Skeletal muscle satellite cell (primary cell): ENCODE measurements at regions not wholly inside any gene's neighbourhood (a gene's known extent, or its start where the extent isn't known, plus 50 kb on each side); places are given as distances from the start of the nearest gene placed in this dataset.

ENCODE experiments used
- H3K27me3 ChIP-seq: 2 replicates; pipeline ENCODE4 v1.7.0; 2013; ENCODE audit warnings: low read length; ENCODE audit not compliant: control insufficient read depth, insufficient read depth
- H3K36me3 ChIP-seq: 2 replicates; pipeline ENCODE4 v1.7.0; 2013; ENCODE audit warnings: mild to moderate bottlenecking, control low read depth, low read length; ENCODE audit not compliant: insufficient read depth
- H3K4me1 ChIP-seq: 2 replicates; pipeline ENCODE4 v1.7.0; 2013; ENCODE audit warnings: low read length; ENCODE audit not compliant: control insufficient read depth, insufficient read depth
- H3K4me2 ChIP-seq: 2 replicates; pipeline ENCODE4 v1.7.0; 2013; ENCODE audit warnings: mild to moderate bottlenecking, low read length
- H3K4me3 ChIP-seq: 2 replicates; pipeline ENCODE4 v1.7.0; 2013; ENCODE audit warnings: low read length
- H3K9ac ChIP-seq: 2 replicates; pipeline ENCODE4 v1.7.0; 2013; ENCODE audit warnings: mild to moderate bottlenecking, low read depth, low read length, moderate library complexity
- H3K9me3 ChIP-seq: replicated peaks from 2 replicates; pipeline ENCODE4 v1.7.0; 2013; ENCODE audit warnings: mild to moderate bottlenecking, control low read depth, low read length

DNA sequence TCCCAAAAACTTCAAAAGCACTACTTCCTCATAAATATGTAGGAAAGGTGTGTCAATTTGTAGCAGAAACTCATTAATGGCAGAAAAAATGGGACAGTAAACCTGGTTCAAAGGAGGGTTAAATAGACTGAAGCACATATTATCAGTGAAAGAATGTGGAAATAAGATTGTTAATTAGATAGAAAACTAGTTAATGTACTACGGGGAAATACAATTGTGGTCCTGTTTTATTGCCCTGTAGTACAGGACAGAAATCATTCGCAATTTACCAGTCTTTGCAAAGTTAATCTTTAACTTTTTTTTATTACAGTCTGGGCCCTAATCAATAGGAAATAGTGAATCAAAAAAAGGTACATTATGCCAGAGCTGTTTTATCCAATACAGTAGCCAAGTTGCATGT is 82.0 kb upstream of the PAK5 start:
- no peak overlapping the region for H3K4me2 ChIP-seq
- H3K4me3 ChIP-seq = no peak overlapping the region

DNA sequence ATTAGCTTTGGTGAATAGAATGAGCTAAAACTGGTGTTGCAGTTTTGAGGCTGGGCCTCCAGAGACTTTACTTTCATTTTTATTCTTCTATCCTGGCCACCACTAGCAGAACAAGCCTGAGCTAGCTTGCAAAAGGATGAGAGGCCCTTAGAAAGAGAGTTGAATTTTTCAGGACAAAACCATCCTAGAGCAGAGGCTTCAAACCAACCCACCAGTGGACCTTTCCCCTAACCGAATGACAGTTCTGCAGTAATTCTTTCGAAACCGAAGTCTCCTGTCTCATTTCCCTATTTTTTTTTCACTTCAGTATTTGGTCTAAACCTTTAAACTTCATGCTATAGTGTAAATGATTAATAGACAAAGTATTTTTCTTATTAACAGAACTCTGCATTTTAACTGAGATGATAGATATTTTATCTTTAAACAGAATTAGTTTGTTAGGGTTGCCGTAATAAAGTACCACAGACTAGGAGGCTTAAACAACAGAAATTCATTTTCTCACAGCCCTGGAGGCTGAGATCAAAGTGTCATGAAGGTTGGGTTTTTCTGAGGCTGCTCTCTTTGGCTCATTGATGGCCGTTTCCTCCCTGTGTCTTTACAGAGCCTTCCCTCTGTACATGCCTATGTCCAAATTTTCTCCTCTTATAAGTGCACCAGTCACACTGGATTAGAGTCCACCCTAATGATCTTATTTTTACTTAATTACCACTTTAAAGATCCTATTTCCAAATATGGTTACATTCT is 80.6 kb upstream of the PAK5 start:
- H3K36me3 ChIP-seq = no peaks in the 10 kb centered on the region
- H3K27me3 ChIP-seq = peaks cover 9% of the 10 kb centered on the region
- no peaks in the 10 kb centered on the region for H3K4me1 ChIP-seq
- no peak overlapping the region for H3K4me3 ChIP-seq
- H3K4me2 ChIP-seq = no peak overlapping the region
- no peak overlapping the region for H3K9ac ChIP-seq
- no peaks in the 10 kb centered on the region for H3K9me3 ChIP-seq

More for the DNA sequence above, 82.0 kb upstream of the PAK5 start:
- Histone ChIP-seq H3K9me3 (no peaks in the 10 kb centered on the region), H3K9ac (no peak overlapping the region), H3K4me1 (no peaks in the 10 kb centered on the region), H3K36me3 (no peaks in the 10 kb centered on the region), H3K27me3 (peaks cover 9% of the 10 kb centered on the region)

DNA sequence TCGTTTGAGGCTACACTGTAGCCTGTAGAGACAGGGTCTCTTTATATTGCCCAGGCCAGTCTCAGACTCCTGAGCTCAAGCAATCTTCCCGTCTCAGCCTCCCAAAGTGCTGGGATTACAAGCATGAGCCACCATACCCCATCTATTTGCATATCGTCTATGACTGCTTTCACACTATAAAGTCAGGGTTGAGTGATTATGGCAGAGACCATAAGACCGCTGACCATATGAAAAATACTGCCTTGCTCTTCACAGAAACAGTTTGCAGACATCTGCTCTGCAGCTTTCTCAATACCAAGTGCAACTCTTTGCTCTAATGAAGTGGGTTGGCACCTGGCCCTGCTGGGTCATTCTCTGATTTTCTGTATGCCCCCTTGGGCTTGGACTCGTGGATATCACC is 79.5 kb upstream of the PAK5 start:
- H3K4me3 ChIP-seq = no peak overlapping the region
- no peaks in the 10 kb centered on the region for H3K36me3 ChIP-seq
- H3K27me3 ChIP-seq = peaks cover 9% of the 10 kb centered on the region
- H3K4me2 ChIP-seq = no peak overlapping the region
- H3K9me3 ChIP-seq = no peaks in the 10 kb centered on the region
- H3K9ac ChIP-seq = no peak overlapping the region
- H3K4me1 ChIP-seq = no peaks in the 10 kb centered on the region

DNA sequence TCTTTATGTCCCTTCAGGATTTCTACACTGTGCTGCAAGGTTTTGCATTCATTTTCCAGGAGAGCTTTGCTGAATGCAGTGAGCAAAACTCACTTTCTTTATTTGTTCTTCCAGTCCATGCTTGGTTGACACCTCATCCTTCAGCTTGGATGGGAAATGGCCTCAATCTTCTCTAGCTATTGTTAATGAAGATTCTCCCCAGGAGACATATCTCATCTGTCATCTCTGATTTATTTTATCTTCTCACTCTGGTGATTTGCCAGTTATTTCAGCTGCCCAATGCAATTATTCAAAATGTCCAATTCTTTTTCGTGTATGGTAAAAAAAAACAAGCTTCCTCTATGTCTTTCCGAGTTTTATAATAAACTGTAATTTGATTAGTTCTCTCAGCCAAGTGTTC is 77.9 kb upstream of the PAK5 start:
- Histone ChIP-seq H3K9me3 (no peaks in the 10 kb centered on the region), H3K9ac (no peak overlapping the region), H3K36me3 (no peaks in the 10 kb centered on the region), H3K4me1 (no peaks in the 10 kb centered on the region), H3K27me3 (peaks cover 13% of the 10 kb centered on the region), H3K4me2 (no peak overlapping the region), H3K4me3 (no peak overlapping the region)

DNA sequence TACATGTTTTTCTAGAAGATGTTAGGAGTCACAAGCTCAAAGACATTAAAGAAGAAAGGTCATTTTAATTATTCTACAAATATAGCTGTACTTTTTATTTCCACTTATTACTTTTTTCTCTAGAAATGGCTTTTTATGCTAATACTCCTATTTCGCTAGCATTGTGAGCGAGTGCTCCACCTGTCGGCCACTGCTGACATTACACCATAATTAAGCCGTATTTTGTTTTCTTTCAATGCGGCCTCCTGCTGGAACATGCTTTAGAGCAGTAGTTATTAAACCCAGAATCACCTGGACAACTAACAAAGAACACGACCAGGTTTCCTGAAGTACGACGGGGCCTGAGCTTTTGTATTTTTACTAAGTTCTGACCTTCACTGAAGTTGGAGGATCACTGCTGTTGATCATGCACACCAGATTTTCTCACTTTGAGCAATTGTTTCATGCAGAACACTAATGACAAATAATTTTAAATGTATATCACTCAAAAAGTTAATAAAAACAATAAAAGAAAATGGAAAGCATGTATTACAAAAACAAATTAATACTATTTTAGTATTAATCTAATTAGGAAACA is 74.1 kb upstream of the PAK5 start:
- Histone ChIP-seq H3K27me3 (peaks cover 7% of the 10 kb centered on the region), H3K36me3 (no peaks in the 10 kb centered on the region), H3K4me3 (no peak overlapping the region), H3K9ac (no peak overlapping the region), H3K4me2 (no peak overlapping the region), H3K9me3 (no peaks in the 10 kb centered on the region), H3K4me1 (no peaks in the 10 kb centered on the region)

DNA sequence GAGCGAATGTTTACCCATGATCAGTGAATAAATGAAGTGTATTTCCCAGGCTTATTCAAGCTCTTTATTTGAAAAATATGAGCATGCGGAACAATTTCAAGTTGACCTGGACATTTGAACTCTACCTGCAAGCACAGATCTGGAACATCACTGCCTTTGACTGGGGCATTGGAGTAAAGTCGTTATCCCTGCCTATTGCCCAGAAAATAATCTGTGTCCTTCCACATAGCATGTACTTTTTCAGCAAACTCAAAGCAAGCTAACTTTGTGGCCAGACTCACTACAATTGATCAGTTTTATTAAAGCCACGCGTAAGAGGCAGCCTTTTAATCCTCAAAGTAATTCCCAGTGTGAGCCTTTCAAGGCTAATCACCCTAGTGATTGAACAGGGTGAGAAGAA is 73.4 kb upstream of the PAK5 start:
- no peak overlapping the region for H3K4me2 ChIP-seq
- H3K27me3 ChIP-seq = peaks cover 7% of the 10 kb centered on the region
- no peaks in the 10 kb centered on the region for H3K36me3 ChIP-seq
- H3K9me3 ChIP-seq = no peaks in the 10 kb centered on the region
- no peak overlapping the region for H3K4me3 ChIP-seq
- no peaks in the 10 kb centered on the region for H3K4me1 ChIP-seq
- no peak overlapping the region for H3K9ac ChIP-seq

DNA sequence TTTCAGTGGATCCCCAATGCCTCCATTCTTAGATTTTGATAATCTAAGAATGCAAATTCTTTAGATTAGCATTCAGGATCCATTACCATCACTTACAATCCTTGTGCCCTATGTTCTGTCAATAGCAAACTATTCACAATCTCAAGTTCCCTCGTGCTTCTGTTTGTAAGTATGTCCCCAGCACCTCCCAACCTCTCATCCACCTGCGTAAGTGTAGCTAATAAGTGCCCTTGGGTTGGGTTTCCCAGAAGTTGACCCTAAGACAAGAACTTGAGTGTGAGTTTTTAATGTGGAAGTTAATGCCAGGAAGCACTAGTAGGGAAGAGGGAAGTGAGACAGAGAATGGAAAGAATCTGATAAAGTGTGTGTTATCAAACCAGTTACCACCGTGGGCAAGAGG is 72.6 kb upstream of the PAK5 start:
- H3K9ac ChIP-seq = no peak overlapping the region
- H3K36me3 ChIP-seq = no peaks in the 10 kb centered on the region
- no peak overlapping the region for H3K4me2 ChIP-seq
- no peaks in the 10 kb centered on the region for H3K4me1 ChIP-seq
- no peak overlapping the region for H3K4me3 ChIP-seq
- H3K27me3 ChIP-seq = peaks cover 7% of the 10 kb centered on the region
- no peaks in the 10 kb centered on the region for H3K9me3 ChIP-seq

DNA sequence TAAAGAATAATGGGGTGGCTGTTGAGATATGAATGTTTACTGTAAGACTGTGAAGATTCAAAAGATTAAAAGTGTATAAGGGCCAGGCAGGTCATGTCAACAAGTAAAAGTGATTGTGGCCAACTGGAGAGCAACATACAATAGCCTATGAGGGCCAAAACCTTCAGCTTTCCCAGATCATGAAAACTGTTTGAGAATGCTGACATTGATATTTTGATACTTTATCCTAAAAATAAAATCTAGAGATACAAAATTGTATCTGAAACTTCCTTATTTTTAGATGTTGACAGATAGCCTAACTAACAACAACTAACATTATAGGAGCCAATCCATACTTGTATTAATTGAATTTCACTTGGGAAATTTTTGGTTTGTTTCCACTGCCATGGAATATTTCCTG is 70.3 kb upstream of the PAK5 start:
- Histone ChIP-seq H3K4me2 (no peak overlapping the region), H3K4me1 (no peaks in the 10 kb centered on the region), H3K9me3 (no peaks in the 10 kb centered on the region), H3K9ac (no peak overlapping the region), H3K36me3 (no peaks in the 10 kb centered on the region), H3K4me3 (no peak overlapping the region), H3K27me3 (peaks cover 7% of the 10 kb centered on the region)

DNA sequence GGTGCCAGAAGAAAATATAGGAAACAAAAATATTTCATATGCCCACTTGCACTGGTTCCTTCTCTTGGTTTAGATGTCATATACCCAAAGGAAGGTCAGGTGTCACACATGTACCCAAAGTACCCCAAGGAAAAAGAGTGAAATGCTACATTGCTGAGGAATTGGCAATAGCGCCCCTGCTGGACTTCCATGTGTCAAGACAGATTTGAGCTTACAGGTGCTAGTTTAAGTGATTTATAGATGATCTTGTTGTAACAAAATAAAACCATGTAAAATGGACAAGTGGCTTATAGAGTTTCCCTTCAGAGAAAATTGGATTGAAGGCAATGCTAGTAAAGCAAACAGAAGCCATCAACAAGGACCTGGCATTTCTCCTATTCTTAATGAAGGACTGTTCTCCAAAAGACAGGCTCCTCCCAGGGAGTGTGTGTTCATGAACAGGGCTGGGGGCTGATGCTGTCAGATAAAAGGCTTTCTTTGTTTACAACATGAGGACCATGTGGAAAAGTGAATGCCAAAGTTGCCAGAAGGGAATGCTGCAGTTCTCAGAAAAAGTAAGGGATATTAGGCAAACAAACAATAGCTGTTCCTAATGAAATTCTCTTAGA is 64.3 kb upstream of the PAK5 start:
- peaks cover 21% of the 10 kb centered on the region for H3K27me3 ChIP-seq
- no peaks in the 10 kb centered on the region for H3K4me1 ChIP-seq
- H3K9me3 ChIP-seq = no peaks in the 10 kb centered on the region

DNA sequence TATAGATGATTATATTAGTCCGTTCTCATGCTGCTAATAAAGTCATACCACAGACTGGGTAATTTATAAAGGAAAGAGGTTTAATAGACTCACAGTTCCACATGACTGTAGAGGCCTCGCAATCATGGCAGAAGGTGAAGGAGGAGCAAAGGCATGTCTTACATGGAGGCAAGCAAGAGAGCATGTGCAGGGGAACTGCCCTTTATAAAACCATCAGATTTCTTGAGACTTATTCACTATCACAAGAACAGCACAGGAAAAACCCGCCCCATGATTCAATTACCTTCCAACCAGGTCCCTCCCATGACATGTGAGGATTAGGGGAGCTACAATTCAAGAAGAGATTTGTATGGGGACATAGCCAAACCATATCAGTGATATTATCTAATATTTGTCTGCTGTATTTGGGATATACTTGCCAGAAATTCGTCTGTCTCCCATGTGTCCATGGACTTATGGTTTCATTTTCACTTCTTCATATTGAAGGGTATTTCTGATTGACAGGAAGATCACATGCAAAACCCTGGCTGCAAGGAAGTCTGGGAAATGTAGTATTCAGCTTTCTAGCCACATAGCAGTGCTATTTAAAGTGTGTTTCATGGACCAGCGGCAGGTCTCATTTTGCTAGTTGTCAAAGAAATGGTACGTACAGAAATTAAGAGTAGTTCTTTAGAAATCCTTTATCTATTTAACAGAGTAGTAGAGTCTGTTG is 50.5 kb upstream of the PAK5 start:
- H3K4me3 ChIP-seq = no peak overlapping the region
- no peaks in the 10 kb centered on the region for H3K9me3 ChIP-seq
- H3K4me1 ChIP-seq = no peaks in the 10 kb centered on the region
- H3K27me3 ChIP-seq = no peaks in the 10 kb centered on the region
- no peak overlapping the region for H3K4me2 ChIP-seq
- no peaks in the 10 kb centered on the region for H3K36me3 ChIP-seq
- no peak overlapping the region for H3K9ac ChIP-seq

More for the DNA sequence above, 64.3 kb upstream of the PAK5 start:
- no peak overlapping the region for H3K4me2 ChIP-seq
- H3K9ac ChIP-seq = no peak overlapping the region
- no peak overlapping the region for H3K4me3 ChIP-seq
- H3K36me3 ChIP-seq = no peaks in the 10 kb centered on the region
